Body of pancreas (tissue), 4 donors: ENCODE measurements at regions not wholly inside any gene's neighbourhood (a gene's known extent, or its start where the extent isn't known, plus 50 kb on each side); places are given as distances from the start of the nearest gene placed in this dataset.

Experiments
- POLR2A ChIP-seq, 3 donors: fragments of 450-650 bp; IDR thresholded peaks; one replicate each; pipeline ENCODE4 v1.6.1; 2016; ENCODE audit warnings: antibody characterized with exemption in 3 of 3, mild to moderate bottlenecking in 2 of 3
- TF ChIP-seq, protein P1 (sequence below), 7 experiments: fragments of 450-650 bp in 4 of 7; fragments of 200-600 bp in 3 of 7; sonication (generic) in 3 of 7; IDR thresholded peaks; one replicate each; pipeline ENCODE4 v1.5.1; 2016 to 2019; ENCODE audit warnings: antibody characterized with exemption in 7 of 7

- TF ChIP-seq, protein P1, sequence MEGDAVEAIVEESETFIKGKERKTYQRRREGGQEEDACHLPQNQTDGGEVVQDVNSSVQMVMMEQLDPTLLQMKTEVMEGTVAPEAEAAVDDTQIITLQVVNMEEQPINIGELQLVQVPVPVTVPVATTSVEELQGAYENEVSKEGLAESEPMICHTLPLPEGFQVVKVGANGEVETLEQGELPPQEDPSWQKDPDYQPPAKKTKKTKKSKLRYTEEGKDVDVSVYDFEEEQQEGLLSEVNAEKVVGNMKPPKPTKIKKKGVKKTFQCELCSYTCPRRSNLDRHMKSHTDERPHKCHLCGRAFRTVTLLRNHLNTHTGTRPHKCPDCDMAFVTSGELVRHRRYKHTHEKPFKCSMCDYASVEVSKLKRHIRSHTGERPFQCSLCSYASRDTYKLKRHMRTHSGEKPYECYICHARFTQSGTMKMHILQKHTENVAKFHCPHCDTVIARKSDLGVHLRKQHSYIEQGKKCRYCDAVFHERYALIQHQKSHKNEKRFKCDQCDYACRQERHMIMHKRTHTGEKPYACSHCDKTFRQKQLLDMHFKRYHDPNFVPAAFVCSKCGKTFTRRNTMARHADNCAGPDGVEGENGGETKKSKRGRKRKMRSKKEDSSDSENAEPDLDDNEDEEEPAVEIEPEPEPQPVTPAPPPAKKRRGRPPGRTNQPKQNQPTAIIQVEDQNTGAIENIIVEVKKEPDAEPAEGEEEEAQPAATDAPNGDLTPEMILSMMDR (IDR thresholded peaks at IDR 0.05), result no peak
- no peak for TF ChIP-seq POLR2A (IDR thresholded peaks at IDR 0.05)
These were observed 860.9 kb upstream of the CXADR start for GRCh38 chr21:16651956-16652355.
